Ishikawa (cell line): ENCODE measurements at regions not wholly inside any gene's neighbourhood (a gene's known extent, or its start where the extent isn't known, plus 50 kb on each side); places are given as distances from the start of the nearest gene placed in this dataset.

Experiments
- CEBPB ChIP-seq: IDR thresholded peaks from 2 replicates; pipeline ENCODE4 v1.6.1; 2012
- CREB1 ChIP-seq: IDR thresholded peaks from 2 replicates; pipeline ENCODE4 v1.6.1; 2012; ENCODE audit warnings: low read depth
- EGR1 ChIP-seq: IDR thresholded peaks from 2 replicates; pipeline ENCODE4 v1.6.1; 2012
- EP300 ChIP-seq: IDR thresholded peaks from 2 replicates; pipeline ENCODE4 v1.6.1; 2012; ENCODE audit warnings: borderline replicate concordance
- FOXM1 ChIP-seq: IDR thresholded peaks from 2 replicates; pipeline ENCODE4 v1.6.1; 2012; ENCODE audit warnings: low read depth, borderline replicate concordance
- NFIC ChIP-seq: IDR thresholded peaks from 2 replicates; pipeline ENCODE4 v1.6.1; 2012
- RAD21 ChIP-seq: IDR thresholded peaks from 2 replicates; pipeline ENCODE4 v1.6.1; 2012; ENCODE audit warnings: low read depth
- TAF1 ChIP-seq: IDR thresholded peaks from 2 replicates; pipeline ENCODE4 v1.6.1; 2012; ENCODE audit warnings: low read depth, mild to moderate bottlenecking
- TCF12 ChIP-seq: IDR thresholded peaks from 2 replicates; pipeline ENCODE4 v1.6.1; 2012; ENCODE audit warnings: low read depth
- TEAD4 ChIP-seq: IDR thresholded peaks from 2 replicates; pipeline ENCODE4 v1.6.1; 2012
- YY1 ChIP-seq: IDR thresholded peaks from 2 replicates; pipeline ENCODE4 v1.6.1; 2012; ENCODE audit warnings: low read depth
- ZBTB7A ChIP-seq: IDR thresholded peaks from 2 replicates; pipeline ENCODE4 v1.6.1; 2012; ENCODE audit warnings: low read depth
- TF ChIP-seq, protein P1 (sequence below): IDR thresholded peaks from 2 replicates; pipeline ENCODE4 v1.6.1; 2012
- TF ChIP-seq, protein P2 (sequence below): IDR thresholded peaks from 2 replicates; pipeline ENCODE4 v1.6.1; 2012
- TF ChIP-seq, protein P3 (sequence below): IDR thresholded peaks from 2 replicates; pipeline ENCODE4 v1.6.1; 2012; ENCODE audit warnings: low read depth, mild to moderate bottlenecking

DNA sequence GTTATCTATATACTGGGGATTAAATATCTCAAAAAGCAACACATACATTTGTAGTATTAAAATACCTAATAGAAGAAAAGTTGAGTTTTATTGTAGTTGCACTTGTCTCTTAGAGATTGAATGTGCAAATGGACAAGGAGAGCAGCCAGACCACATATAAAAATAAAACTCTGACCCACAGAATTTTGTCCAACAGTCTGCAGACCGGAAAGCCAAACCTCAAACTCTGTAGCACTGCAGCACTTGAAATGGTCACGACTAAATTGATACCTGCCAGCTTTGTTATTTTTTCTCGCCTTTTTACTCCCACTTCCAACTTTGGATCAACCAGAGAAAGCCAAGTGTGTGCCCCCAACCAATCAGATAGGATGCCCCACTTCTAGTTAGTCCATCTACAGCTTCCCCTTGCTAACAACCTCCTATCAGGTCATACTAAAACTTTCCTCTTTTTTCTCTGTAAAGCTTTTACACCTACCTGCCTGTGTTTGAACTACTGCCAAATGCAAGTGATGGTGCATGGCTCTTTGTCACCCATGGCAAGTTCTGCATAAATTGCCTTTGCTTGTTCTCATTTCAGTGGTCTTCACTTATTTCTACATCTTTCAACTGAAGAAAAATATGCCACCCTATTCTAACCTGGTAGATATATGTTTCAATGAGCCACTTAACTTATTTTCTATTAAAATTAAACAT, 1250.7 kb upstream of the SPRY2 start:
- TF ChIP-seq CEBPB (no peak), TEAD4 (no peak), EP300 (no peak), NFIC (no peak), TAF1 (no peak), FOXM1 (no peak), RAD21 (no peak), EGR1 (no peak), CREB1 (no peak), TCF12 (no peak), YY1 (no peak), ZBTB7A (no peak)
- TF ChIP-seq, protein P1, sequence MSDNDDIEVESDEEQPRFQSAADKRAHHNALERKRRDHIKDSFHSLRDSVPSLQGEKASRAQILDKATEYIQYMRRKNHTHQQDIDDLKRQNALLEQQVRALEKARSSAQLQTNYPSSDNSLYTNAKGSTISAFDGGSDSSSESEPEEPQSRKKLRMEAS = no peak
- TF ChIP-seq, protein P2, sequence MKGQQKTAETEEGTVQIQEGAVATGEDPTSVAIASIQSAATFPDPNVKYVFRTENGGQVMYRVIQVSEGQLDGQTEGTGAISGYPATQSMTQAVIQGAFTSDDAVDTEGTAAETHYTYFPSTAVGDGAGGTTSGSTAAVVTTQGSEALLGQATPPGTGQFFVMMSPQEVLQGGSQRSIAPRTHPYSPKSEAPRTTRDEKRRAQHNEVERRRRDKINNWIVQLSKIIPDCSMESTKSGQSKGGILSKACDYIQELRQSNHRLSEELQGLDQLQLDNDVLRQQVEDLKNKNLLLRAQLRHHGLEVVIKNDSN = no peak
- TF ChIP-seq, protein P3, sequence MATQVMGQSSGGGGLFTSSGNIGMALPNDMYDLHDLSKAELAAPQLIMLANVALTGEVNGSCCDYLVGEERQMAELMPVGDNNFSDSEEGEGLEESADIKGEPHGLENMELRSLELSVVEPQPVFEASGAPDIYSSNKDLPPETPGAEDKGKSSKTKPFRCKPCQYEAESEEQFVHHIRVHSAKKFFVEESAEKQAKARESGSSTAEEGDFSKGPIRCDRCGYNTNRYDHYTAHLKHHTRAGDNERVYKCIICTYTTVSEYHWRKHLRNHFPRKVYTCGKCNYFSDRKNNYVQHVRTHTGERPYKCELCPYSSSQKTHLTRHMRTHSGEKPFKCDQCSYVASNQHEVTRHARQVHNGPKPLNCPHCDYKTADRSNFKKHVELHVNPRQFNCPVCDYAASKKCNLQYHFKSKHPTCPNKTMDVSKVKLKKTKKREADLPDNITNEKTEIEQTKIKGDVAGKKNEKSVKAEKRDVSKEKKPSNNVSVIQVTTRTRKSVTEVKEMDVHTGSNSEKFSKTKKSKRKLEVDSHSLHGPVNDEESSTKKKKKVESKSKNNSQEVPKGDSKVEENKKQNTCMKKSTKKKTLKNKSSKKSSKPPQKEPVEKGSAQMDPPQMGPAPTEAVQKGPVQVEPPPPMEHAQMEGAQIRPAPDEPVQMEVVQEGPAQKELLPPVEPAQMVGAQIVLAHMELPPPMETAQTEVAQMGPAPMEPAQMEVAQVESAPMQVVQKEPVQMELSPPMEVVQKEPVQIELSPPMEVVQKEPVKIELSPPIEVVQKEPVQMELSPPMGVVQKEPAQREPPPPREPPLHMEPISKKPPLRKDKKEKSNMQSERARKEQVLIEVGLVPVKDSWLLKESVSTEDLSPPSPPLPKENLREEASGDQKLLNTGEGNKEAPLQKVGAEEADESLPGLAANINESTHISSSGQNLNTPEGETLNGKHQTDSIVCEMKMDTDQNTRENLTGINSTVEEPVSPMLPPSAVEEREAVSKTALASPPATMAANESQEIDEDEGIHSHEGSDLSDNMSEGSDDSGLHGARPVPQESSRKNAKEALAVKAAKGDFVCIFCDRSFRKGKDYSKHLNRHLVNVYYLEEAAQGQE = no peak

DNA sequence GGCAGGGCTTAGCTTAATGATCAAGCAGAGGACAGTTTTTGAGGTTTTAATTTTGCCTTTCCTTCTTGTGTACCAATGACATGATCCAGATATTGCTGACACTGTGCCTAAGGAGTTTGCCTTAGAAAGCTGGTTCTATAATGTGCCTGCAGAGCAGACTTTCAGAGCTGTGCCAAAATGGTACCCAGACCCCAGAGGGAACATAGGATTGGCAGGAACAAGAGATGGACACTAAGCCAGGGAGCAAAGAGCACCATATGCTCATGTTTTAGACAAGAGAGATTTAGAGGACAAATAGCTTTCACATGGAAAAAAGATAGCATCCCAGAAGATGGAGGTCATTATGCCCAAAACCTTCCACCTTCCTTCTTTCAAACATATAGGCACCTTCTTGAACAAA, 1241.5 kb upstream of the SPRY2 start:
- TF ChIP-seq, protein P2 = no peak
- no peak for TF ChIP-seq TCF12
- no peak for TF ChIP-seq EGR1
- TF ChIP-seq, protein P1 = no peak
- no peak for TF ChIP-seq TAF1
- no peak for TF ChIP-seq EP300
- TF ChIP-seq NFIC = no peak

DNA sequence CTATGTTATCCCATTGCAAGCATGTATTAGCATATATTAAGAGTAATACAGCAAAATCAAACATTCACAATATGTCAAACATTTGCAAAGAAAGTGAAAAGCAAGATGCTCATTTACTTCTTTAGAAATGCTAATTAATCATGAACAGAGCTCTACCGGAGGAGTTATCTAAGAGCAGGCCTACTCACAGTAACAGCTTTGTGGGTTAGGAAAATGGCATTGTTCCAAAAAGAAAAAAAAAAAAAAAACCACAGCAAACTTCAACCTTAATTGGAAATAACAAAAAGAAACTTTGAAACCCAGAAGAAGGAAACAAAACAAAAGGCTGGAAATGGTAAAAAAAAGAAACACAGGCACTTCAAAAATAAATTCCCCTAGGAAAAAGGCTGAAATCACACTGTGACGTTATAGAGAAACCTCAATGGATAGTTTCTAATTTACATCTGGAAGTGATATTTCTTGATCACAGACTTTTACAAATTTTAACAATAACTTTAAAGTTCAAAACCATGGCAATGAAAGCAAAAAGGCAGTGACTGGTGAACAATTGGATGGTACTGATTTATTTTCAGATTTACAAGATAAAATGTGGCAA, 1236.8 kb upstream of the SPRY2 start:
- TF ChIP-seq NFIC (0 out of 2 replicates have a peak, but pooled peaks have one; percentile 16), ZBTB7A (no peak)

DNA sequence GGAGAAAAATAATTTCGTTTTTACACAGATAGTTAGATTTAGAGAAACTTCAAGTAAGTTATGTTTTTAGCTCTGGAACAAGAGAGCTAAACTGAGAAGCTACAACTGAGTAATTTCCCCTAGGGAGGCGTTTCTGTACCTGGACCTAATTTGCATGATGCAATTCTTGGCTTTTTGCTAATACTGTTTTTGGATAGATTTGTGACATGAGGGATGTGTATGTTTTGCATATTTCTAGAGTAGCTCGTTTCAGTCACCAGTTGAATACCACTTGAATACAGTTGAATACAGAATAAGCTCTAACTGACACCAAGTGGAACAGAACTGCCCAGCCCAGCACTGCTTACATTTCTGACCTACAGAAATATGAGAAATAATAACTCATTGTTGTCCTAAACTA, 1227.9 kb upstream of the SPRY2 start:
- no peak for TF ChIP-seq CREB1
- TF ChIP-seq, protein P2 = no peak
- no peak for TF ChIP-seq CEBPB
- TF ChIP-seq TAF1 = no peak
- TF ChIP-seq, protein P3 = no peak
- no peak for TF ChIP-seq YY1

DNA sequence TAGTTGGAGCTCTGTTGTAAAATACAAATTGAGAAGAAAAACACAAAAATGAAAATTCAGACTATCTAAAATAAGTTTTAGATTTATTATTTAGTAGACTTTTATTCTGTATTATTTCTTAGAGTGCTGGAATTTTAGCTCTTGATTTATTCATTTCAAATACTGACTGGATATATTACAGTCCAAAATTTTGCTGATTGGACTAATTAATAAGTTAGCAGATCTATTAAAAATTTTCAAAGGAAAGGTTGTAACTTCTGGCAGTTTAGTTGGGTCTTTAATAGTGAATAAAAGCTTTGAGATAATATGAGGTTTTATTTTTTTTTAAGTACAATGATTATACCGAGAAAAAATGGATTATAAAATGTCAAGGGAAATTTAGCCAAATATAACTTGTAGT, 1224.9 kb upstream of the SPRY2 start:
- TF ChIP-seq RAD21 (no peak), ZBTB7A (no peak), EGR1 (no peak), TAF1 (no peak)

DNA sequence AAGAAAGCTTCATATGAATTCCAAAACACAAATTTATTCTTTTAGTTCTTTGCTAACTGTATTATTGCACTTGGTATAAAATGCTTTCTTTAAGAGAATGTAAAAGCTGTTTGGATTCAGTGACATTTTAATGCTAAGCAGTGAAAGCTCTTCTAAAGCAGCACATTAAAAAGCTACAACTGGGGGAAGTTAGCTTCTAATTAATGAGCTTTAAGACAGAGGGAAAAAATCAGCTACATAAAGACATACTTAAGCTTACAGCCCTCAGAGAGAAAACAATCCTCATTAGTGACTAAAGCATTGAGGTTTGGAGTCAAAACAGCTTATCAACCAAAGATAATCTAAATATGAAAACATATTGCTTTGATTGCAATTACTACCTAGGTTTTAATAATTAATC, 1222.2 kb upstream of the SPRY2 start:
- TF ChIP-seq TCF12 (no peak), EGR1 (no peak), TAF1 (no peak), CEBPB (no peak), EP300 (no peak), FOXM1 (no peak), YY1 (no peak), TEAD4 (no peak), ZBTB7A (no peak), RAD21 (no peak), CREB1 (no peak), NFIC (no peak)
- TF ChIP-seq, protein P3 = no peak
- TF ChIP-seq, protein P1 = no peak
